ENCODE measurements at regions not wholly inside any gene's neighbourhood (a gene's known extent, or its start where the extent isn't known, plus 50 kb on each side); places are given as distances from the start of the nearest gene placed in this dataset.

DNA sequence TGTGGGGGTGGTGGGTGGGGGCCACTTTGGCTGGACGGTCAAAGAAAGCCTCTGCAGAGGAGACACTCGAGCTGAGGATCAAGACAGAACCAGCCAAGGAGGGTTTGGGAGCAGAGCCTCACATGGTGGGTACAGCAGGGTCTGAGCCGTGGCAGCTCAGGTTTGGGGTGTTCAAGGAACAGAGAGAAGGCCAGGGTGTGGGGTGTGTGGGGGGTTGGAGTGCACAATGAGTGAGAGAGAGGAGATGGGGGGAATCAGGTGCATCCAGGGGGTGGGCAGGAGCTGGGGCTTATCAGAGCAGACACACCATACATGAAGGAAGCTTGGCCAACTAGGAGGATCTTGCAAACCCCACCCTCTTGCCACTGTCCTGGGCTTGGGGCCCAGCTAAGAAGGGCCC is 140.0 kb downstream of the NSG2 start (continued):
- TF ChIP-seq, protein P1, sequence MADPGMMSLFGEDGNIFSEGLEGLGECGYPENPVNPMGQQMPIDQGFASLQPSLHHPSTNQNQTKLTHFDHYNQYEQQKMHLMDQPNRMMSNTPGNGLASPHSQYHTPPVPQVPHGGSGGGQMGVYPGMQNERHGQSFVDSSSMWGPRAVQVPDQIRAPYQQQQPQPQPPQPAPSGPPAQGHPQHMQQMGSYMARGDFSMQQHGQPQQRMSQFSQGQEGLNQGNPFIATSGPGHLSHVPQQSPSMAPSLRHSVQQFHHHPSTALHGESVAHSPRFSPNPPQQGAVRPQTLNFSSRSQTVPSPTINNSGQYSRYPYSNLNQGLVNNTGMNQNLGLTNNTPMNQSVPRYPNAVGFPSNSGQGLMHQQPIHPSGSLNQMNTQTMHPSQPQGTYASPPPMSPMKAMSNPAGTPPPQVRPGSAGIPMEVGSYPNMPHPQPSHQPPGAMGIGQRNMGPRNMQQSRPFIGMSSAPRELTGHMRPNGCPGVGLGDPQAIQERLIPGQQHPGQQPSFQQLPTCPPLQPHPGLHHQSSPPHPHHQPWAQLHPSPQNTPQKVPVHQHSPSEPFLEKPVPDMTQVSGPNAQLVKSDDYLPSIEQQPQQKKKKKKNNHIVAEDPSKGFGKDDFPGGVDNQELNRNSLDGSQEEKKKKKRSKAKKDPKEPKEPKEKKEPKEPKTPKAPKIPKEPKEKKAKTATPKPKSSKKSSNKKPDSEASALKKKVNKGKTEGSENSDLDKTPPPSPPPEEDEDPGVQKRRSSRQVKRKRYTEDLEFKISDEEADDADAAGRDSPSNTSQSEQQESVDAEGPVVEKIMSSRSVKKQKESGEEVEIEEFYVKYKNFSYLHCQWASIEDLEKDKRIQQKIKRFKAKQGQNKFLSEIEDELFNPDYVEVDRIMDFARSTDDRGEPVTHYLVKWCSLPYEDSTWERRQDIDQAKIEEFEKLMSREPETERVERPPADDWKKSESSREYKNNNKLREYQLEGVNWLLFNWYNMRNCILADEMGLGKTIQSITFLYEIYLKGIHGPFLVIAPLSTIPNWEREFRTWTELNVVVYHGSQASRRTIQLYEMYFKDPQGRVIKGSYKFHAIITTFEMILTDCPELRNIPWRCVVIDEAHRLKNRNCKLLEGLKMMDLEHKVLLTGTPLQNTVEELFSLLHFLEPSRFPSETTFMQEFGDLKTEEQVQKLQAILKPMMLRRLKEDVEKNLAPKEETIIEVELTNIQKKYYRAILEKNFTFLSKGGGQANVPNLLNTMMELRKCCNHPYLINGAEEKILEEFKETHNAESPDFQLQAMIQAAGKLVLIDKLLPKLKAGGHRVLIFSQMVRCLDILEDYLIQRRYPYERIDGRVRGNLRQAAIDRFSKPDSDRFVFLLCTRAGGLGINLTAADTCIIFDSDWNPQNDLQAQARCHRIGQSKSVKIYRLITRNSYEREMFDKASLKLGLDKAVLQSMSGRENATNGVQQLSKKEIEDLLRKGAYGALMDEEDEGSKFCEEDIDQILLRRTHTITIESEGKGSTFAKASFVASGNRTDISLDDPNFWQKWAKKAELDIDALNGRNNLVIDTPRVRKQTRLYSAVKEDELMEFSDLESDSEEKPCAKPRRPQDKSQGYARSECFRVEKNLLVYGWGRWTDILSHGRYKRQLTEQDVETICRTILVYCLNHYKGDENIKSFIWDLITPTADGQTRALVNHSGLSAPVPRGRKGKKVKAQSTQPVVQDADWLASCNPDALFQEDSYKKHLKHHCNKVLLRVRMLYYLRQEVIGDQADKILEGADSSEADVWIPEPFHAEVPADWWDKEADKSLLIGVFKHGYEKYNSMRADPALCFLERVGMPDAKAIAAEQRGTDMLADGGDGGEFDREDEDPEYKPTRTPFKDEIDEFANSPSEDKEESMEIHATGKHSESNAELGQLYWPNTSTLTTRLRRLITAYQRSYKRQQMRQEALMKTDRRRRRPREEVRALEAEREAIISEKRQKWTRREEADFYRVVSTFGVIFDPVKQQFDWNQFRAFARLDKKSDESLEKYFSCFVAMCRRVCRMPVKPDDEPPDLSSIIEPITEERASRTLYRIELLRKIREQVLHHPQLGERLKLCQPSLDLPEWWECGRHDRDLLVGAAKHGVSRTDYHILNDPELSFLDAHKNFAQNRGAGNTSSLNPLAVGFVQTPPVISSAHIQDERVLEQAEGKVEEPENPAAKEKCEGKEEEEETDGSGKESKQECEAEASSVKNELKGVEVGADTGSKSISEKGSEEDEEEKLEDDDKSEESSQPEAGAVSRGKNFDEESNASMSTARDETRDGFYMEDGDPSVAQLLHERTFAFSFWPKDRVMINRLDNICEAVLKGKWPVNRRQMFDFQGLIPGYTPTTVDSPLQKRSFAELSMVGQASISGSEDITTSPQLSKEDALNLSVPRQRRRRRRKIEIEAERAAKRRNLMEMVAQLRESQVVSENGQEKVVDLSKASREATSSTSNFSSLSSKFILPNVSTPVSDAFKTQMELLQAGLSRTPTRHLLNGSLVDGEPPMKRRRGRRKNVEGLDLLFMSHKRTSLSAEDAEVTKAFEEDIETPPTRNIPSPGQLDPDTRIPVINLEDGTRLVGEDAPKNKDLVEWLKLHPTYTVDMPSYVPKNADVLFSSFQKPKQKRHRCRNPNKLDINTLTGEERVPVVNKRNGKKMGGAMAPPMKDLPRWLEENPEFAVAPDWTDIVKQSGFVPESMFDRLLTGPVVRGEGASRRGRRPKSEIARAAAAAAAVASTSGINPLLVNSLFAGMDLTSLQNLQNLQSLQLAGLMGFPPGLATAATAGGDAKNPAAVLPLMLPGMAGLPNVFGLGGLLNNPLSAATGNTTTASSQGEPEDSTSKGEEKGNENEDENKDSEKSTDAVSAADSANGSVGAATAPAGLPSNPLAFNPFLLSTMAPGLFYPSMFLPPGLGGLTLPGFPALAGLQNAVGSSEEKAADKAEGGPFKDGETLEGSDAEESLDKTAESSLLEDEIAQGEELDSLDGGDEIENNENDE (IDR thresholded peaks at IDR 0.05; ENCODE audit: insufficient replicate concordance, low read length) = no peak
- no peak for TF ChIP-seq FOSL1 (IDR thresholded peaks at IDR 0.05; ENCODE audit: insufficient read depth, low read depth, low read length)
- TF ChIP-seq, protein P2, sequence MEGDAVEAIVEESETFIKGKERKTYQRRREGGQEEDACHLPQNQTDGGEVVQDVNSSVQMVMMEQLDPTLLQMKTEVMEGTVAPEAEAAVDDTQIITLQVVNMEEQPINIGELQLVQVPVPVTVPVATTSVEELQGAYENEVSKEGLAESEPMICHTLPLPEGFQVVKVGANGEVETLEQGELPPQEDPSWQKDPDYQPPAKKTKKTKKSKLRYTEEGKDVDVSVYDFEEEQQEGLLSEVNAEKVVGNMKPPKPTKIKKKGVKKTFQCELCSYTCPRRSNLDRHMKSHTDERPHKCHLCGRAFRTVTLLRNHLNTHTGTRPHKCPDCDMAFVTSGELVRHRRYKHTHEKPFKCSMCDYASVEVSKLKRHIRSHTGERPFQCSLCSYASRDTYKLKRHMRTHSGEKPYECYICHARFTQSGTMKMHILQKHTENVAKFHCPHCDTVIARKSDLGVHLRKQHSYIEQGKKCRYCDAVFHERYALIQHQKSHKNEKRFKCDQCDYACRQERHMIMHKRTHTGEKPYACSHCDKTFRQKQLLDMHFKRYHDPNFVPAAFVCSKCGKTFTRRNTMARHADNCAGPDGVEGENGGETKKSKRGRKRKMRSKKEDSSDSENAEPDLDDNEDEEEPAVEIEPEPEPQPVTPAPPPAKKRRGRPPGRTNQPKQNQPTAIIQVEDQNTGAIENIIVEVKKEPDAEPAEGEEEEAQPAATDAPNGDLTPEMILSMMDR (IDR thresholded peaks at IDR 0.05; ENCODE audit: control extremely low read depth in 1 of 3, insufficient read depth in 1 of 3, low read depth in 1 of 3, low read length in 3 of 3) = no peak
- TF ChIP-seq TEAD4 (IDR thresholded peaks at IDR 0.05; ENCODE audit: low read depth, low read length) = no peak
- TF ChIP-seq KDM1A (IDR thresholded peaks at IDR 0.05; ENCODE audit: borderline replicate concordance, low read length) = no peak
- TF ChIP-seq EP300 (IDR thresholded peaks at IDR 0.05; ENCODE audit: borderline replicate concordance in 1 of 2, low read depth in 2 of 2, low read length in 2 of 2) = no peak
